Fibroblast of skin of scalp (primary cell): ENCODE measurements at regions not wholly inside any gene's neighbourhood (a gene's known extent, or its start where the extent isn't known, plus 50 kb on each side); places are given as distances from the start of the nearest gene placed in this dataset.

Experiments
- DNase-seq: peaks from one replicate; pipeline ENCODE4 v3.0.0-alpha.2; 2013

DNA sequence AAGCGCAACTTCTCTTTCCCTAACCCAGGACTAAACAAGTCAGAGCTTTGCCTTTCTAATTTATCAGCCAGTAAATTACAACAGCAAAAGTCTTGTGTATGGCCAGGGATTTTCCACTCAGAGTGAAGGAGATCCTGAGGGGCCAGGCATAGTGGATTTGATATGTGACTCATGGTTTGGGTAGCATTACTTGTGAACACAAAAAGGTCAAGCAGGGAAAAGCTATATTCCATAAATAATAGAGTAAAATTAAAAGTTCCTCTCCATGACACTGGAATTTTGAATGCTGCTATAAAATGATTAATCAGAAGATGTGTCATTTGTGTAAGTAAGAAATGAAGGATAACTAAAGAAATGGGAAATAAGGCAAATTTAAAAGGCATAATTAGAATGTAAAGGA lies 284.8 kb downstream of the HLX start:
- peak; percentile 38 for DNase-seq

DNA sequence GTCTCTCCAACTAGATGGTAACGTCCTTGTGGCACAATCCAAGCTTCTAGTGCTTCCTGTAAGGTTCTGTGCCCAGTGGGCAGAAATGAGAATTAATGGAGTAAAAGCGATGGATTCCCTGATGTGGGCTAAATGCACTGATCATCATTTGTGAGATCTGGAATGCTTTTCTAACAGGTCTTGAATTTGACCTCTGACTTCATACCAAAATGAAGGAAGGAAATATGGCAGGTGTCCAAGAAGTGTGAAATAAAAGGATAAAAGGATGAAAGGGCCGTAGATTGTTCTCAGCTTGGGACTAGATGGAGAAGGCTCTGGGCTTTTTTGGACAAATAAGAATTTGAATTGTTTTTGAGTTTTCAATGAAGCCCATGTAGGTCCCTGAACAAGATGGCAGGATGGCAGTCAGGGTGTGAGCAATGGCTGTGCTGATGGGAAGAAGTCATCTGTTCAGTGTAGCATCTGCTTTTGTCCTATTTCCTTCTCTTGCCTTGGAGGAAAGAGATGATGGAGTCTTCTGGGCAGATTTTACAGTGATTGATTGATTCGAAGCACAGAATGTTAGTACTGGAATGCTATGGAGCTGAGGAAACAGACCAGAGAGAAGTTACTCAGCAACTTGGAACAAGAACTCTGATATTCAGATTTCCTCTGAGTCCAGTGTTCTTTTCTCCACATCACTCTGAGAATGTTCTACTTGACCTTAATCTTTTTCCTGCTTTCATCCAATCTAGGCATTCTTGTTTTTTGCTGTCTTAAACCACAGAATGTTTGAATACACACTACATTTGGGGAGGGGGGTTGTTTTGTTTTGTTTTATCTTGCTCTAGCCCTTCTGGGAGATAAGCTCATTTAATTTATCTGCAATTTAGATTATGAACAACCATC lies 286.0 kb downstream of the HLX start:
- DNase-seq: no peak

DNA sequence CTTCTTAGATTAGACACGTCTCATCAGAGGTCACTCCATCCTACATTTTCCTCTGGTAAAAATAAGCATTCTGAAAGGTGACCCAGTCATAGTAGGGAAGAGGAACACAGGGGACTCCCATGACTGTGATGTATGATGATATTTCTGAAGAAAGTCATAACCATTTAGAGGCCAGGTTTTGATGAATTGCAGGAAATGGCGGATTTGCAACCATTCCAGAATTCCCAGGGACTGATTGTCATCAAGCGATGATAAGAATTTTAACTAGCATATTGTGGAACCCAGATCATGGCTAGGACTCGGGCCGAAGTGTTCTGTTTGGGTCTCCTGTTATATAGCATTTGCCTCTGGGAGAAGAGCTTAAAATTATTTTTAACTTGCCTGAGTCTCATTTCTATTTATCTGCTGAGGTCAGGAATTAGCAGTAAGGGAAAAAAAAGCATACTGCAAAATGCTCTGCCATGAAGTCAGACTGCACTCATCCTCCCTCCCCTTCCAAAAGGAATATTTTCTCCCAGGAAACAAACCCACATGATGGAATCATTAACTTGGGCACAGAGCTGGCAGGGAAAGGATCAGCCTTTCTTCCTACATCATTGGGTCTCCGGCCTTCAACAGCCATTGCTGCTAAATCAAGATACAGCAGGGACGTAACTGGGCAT lies 286.7 kb downstream of the HLX start:
- peak; percentile 56 for DNase-seq

DNA sequence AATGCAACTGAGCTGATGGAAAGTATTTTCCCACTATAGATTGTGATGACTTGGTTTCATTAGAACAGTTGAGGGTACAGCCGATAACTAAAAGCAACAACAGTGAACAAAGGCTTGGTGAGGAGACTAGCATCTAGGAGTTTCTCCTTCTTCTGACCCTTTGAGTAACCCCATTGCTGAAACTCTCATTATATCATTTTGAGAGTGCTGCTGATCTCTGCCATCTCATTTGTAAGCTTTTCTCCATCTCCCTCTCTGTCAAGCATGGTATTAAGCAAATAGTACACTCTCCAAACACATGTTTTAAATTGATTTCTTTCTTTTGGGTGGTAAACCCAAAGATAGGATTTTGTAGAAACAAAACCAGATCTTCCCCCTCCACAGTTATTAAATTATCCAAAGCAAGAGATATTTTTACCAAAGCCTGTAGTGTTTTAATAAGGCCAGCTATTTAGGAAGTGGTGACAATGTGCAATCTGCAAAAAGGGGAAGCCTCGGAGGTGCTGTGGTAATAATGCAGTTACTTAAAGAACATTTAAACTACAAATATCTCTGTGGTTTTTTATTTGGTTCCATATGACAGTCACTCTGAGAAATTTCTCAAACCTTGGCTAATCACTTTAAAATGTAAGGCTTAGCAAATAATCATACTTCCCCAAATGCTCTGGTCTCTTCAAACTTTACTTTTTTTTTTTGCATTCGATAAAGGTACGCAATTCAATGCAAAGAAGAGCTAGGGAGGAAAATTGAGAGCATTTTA lies 287.5 kb downstream of the HLX start:
- peak; percentile 51 for DNase-seq

DNA sequence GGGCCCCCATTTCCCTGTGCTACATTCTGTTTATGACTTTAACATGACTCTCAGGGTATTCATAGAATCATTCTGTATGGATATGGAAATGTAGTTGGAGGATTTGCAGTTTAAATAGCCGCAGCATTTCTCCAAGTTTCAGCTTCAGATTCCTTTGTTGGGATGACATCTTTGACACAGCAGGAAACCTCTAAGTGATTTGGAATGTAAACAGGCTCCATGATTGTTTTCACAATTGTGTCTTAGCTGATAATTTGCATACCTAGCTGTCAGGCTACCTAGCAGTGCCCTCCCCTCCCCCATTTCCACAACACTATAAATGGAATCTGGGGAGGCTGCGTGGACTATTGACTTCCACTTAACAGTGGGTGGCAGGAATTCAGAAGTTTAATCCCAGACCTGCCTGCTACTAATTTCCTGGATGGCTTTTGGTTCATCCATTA lies 290.2 kb downstream of the HLX start:
- peak; percentile 90 for DNase-seq

DNA sequence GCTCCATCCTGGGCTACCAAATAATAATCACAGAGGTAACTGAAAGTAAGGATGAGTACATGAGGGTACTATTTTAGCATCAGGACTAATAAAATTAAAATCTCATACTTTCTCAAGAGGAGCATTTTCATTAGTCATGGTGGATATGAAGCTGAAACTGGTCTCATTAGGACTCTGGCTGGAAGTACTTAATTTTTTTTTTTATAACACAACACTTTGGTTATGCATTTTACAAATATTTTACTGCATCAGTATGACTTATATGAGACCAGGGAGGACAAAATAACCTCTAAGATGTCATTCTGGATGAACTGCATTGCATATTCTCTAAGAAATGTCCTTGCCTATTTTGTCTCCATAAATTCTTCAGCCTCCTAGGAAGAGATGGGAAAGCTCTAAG lies 290.9 kb downstream of the HLX start:
- DNase-seq: peak; percentile 49

DNA sequence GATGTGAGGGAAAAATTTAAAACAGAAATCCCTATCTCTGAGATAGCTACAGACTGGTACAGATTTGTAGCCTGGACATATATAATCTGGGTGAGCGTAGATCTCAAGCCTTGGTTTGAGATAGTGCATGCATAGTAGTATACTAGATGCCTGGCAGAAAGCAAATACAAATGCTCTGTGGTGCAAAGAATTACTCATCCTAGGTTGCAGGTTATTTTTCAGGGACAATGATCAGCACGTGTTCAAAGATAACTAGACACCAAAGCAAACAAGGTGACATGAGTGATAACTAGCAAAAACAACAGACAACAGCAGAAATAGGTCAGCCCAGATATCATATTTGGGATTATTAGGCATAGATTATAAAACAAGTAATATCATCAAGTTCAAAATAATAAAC lies 292.5 kb downstream of the HLX start:
- no peak for DNase-seq

DNA sequence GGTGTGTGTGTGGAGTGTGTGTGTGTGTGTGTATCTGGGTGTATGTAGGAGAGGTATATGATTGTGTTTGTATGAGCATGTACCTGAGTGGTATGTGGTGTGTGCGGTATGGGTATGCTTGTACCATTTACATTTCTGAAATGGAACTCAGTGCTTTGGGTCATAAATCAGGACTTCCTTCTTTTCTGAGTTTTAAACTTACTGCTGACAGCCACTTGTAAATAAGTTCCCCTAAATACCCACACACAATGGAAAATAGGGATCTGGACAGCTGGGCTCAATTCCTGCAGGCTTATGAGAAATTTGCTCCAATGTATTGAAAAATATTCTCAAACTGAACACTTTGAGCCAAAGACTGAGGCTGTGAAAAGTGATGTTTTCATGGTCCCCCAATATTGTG lies 293.6 kb downstream of the HLX start:
- DNase-seq: no peak

DNA sequence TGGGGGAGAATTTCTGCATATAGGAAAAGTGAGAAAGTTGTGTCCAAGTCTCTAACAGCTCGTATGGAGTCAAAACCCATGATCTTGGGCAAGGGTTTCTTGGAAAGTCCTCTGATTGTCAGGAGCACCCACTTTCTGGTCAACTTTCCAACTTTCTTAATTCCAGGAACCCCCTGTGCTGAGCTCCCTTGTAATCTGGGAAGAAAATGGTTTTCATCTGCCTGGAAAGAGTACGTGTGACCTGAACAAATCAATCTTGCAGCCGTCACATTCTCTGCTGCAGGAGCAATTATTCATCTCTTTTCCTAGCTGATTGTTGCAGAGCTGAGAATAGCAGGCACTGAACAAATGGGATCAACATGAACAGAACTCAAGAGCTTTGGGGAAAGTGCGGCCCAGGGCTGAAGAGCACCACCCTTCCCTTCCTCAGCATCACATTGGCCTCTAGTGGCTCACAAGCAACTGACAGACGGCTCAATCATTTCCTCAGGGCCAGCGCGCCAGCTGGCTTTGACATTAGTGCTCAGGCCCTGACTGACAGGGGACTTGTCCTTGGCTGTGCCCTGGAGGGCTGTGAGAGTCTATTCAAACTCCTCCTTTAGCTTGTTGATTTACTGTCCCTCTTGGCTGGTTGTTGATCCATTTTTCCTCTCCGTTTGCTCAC lies 295.2 kb downstream of the HLX start:
- no peak for DNase-seq

DNA sequence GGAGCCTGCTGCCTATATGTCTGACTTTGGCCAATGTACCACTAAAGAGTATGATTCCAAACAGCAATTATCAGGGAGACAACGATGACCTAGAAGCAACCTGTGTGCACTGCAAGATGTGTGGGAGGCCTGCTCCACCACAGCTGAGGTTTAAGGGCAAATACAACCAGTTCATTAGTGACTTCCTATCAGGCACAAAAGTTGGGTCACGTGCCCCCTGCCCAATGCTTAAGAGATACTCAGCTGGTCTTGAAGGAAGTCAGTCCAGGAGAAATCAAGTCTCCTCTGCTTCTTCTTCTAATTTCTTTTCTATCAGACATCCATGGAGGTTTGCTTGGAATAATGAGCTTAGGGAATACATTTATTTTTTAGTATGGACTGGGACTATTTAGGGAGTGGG lies 296.0 kb downstream of the HLX start:
- DNase-seq: no peak

DNA sequence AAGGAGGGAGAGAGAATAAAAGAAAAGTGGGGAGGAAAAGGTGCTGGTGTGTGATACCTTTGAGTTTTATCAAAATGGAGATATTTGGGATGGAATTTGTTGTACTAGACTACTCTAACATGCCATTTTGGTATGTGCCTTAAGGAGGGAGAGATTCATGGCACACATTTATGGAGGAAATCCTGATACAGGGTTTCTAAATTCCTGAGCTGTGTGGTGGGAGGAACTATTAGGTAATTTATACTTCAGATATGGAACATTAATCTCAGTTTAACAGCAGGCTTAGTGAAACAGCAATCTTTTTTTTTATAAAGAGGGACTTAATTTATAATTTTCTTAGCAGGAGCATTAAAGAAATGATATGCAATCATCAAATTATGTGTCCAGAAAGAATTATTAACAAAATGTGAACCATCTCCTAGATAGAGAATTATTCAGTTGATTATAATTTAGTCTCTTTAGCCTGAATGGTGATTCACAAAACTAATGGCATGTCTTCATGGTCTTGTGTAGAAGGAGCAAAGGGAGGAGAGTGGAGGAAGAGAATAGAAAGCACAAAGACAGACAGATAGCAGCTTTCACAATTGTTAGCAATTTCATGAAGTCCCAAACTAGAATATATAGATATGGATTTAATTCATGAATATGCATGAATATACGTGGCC lies 301.6 kb downstream of the HLX start:
- no peak for DNase-seq

DNA sequence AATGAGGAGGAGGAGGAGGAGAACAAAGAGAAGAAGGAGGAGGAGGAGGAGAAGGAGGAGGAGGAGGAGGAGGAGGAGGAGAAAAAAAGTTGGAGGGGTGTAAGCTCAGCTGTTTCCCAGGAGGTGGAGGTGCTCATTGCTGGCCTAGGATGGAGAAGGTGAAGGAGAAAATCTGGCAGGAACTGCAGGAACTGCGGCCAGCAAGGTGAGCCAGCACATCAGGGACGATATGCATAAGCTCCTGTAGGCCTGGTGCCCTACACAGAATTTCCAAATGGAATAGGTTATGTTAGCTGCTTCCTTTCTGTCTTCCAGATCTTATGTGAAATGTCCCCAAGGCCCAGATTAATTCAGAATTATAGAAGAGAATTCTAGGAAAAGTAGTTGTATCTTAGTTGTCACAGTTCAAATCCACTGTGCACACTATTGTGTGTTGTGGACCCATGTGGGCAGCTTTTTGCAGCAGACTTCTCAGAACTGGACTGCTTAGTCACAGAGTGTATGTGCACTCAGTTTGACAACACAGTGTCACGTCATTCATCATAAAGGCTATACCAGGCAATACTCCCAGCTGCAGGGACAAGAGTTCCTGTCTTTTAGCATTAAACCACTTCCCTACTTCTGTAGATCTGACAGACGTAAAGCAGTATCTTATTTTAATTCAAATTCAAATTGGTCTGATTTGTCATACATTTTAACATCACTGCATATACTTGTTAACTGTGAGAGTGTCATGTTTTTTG lies 303.7 kb downstream of the HLX start:
- DNase-seq: no peak

DNA sequence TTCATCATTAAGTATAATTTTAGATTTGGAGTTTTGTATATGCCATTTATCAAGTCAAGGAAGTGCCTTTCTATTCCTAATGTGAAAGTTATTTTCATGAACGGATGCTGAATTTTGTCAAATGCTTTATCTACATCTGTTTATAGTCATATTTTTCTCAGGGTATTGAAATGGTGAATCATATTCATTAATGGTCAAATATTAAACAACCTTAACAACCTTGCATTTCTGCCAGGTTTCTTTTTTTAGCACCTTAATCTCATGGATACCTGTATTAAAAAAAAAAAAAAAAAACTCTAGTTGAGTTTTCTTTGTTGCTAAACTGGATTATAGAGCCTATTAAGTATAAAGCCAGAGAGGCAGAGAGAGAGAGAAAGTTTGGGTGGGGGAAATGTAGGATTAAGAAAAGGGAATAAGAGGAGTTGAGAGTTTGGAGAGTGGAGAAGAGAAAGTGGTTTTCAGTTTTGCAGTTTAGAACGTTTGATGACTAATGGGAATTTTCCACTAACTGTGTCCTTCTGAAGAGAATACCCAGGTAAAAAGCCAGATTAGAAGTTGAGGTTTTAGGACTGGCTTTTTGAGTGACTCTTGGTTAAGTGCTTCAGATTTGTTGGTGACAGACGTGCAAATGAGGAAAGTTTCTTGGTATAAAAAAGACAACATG lies 305.0 kb downstream of the HLX start:
- DNase-seq: no peak

DNA sequence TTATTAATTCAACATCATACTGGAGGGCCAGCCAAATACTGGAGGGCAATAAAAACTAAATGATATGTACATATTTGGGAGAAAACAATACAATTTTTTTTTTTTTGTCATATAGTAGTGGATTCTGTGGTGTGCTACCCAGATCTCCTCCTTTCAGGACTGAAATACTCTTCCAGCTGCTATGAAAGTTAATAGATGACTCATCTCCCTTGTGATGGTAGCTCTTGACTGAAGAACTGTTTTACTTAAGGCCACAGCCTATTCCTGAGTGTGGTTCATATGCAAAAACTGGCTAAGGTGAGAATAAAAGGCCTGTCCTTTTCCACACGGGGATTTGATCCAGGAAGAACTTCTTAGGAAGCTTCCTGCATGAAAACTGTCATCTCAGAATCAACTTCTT lies 307.9 kb downstream of the HLX start:
- DNase-seq: no peak

DNA sequence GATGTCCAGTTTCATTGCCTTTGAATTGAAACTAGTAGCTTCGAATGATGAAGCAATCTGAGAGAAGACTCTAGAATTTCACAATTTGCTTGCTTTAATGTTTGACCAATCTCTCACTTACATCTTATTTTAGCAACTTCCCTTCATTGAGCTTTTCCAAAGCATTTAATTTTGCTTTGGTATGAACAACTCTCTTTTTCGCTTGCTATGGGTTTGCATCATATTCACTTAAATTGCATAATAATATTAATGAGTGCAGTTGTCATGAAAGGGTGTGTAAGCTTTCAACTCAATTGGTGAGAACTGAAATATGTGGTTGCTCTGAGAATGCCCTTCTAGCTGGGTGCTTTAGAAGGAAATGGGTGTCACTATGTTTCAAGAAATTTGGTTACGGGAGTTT lies 309.2 kb downstream of the HLX start:
- no peak for DNase-seq

DNA sequence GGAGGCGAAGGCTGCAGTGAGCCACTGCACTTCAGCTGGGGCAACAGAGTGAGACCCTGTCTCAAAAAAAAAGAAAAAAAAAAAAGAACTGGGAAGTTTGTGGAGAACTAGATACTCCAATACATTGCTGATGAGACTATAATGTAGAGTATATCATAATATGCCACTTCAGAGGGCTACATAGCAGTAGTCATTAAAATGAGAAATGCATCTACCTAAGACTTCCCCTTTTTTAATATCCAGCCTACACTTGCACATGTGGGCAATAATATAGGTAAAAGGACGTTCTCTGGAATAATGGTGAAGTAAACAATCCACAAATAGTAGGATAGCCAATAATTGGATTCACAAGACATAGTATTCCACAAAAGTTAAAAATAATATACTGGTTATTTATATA lies 311.0 kb downstream of the HLX start:
- no peak for DNase-seq

DNA sequence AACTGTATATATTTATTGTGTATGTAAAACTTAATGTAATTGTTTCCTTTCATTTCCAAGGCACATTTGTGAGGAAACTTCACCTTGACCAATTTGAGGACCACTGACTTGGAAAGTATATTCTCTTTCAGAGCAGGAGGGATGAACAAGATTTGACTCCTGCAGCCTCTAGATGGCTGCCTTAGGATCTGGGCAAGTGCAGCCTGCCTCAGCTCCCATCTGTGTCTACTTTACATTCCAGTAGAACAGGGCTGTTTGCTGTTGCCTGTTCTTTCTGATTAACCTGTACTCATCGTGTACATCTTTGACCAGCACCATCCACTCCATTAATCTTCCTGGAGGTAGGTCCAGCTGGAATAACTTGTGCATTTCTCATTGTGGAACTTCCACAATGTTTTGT lies 312.8 kb downstream of the HLX start:
- no peak for DNase-seq

DNA sequence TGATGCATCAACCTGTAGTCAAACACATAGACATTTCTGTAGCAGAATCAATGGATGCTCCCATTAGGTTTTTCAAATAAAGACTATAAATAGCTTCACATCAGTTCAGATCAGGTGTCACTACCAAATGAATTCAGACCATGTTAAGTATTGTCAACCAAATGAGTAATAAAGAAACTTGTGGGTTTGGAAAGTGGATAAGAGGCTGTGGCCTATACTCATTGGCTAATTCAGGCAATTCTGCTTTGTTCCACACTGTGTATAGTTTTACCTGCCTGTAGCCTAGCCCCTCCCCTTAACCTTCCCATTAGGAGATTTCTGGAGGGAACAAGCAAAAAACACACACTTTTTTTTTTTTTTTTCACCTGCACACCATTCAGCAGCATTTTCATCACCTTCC lies 321.2 kb downstream of the HLX start:
- no peak for DNase-seq

DNA sequence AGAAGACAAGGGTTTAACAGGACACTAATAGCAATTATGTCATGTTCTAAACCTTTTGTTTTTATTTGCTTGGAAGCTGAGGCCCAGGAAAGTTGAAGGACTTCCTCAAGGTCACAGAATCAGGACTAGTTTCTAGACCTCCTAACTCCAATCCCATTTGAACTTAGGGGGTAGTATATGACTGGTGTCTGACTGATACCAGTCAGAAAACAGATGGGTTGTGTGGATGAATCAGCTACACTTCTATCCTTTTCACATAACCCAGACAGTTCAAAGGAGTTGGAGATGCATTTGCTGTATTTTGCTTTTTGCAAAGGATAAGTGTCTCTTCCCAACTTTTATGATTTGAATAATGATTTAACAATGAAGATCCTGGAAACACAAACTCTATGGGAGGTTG lies 322.5 kb downstream of the HLX start:
- no peak for DNase-seq

DNA sequence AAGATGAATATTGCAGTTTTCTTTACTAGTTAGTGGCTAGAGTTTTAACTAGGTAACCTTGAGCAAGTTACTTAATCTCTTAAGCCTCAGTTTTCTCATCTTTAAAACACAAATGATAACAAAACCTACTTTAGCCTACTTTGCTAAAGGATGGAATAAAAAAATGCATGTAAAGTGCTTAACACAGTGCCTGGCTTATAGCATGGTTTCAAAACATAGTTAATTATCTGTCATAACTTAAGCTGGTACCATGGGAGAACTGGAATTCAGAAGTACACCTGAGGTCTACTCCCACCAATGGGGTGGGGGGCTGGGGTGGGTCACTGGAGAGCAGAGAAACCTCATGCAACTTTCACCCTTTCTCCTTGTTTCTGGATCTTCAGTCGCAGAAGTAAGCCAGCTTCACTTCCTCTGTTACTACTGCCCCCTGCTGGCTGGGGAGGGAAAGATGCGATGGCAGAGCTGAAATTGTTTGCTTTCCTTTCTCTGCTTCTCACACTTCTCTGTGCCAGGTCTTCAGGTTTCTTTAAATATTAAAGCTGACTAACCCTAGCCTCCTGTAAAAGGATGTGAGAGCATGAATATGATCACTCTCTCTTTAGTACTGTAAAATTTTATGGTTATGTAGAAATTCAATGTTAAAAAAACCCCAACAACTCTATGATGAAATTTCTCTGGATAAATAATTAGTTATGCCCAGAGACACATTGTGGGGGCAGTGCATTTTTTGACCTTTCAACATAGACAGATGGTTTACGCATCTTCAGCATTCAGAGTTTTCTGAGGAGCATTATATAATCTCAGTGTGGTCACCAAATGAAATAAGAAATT lies 324.2 kb downstream of the HLX start:
- DNase-seq: peak; percentile 77
